Spleen (tissue), 11 donors: ENCODE measurements at regions not wholly inside any gene's neighbourhood (a gene's known extent, or its start where the extent isn't known, plus 50 kb on each side); places are given as distances from the start of the nearest gene placed in this dataset.

Experiments used
- DNase-seq: peaks from one replicate; pipeline ENCODE4 v3.0.0-alpha.2; 2020
- H3K27ac ChIP-seq, 8 donors: fragments of 200-600 bp; sonication (generic) in 7 of 8; 1 replicate in 4 of 8; 2 replicates in 4 of 8; pipeline versions ENCODE4 v1.5.0 to v1.8.0; 2016 to 2021; ENCODE audit warnings: inconsistent platforms in 4 of 8, mild to moderate bottlenecking in 4 of 8, moderate library complexity in 1 of 8
- H3K27me3 ChIP-seq, 7 donors: fragments of 200-600 bp; sonication (generic) in 6 of 7; replicated peaks in 1 of 7; 1 replicate in 4 of 7; 2 replicates in 3 of 7; pipeline versions ENCODE4 v1.5.0 to v1.8.0; 2016 to 2021; ENCODE audit warnings: inconsistent platforms in 3 of 7, mild to moderate bottlenecking in 1 of 7
- H3K36me3 ChIP-seq, 6 donors: fragments of 200-600 bp; sonication (generic) in 5 of 6; 1 replicate in 4 of 6; 2 replicates in 2 of 6; pipeline versions ENCODE4 v1.5.0 to v1.8.0; 2016 to 2021; ENCODE audit warnings: inconsistent platforms in 2 of 6
- H3K4me1 ChIP-seq, 6 donors: fragments of 200-600 bp; sonication (generic) in 5 of 6; 1 replicate in 3 of 6; 2 replicates in 3 of 6; pipeline versions ENCODE4 v1.5.0 to v1.8.0; 2016 to 2021; ENCODE audit warnings: inconsistent platforms in 3 of 6
- H3K4me3 ChIP-seq, 8 donors: fragments of 200-600 bp; sonication (generic) in 7 of 8; 1 replicate in 4 of 8; 2 replicates in 4 of 8; pipeline versions ENCODE4 v1.5.0 to v1.8.0; 2016 to 2021; ENCODE audit warnings: inconsistent platforms in 4 of 8, mild to moderate bottlenecking in 4 of 8, moderate library complexity in 2 of 8
- H3K9me3 ChIP-seq, 8 donors: fragments of 200-600 bp; sonication (generic) in 7 of 8; 1 replicate in 4 of 8; 2 replicates in 4 of 8; pipeline versions ENCODE4 v1.5.0 to v1.8.0; 2016 to 2021; ENCODE audit warnings: inconsistent platforms in 4 of 8
- CTCF ChIP-seq, 11 experiments: fragments of 200-600 bp in 7 of 11; fragments of 450-650 bp in 4 of 11; sonication (generic) in 4 of 11; IDR thresholded peaks in 8 of 11; conservative IDR thresholded peaks in 3 of 11; 1 replicate in 7 of 11; 2 replicates in 4 of 11; pipeline versions ENCODE4 v1.4.0 to v1.8.0; 2016 to 2021; ENCODE audit warnings: antibody characterized with exemption in 11 of 11, inconsistent platforms in 4 of 11, mild to moderate bottlenecking in 1 of 11
- POLR2A ChIP-seq, 3 donors: fragments of 450-650 bp; IDR thresholded peaks; one replicate each; pipeline ENCODE4 v1.5.1; 2017; ENCODE audit warnings: antibody characterized with exemption in 3 of 3, mild to moderate bottlenecking in 1 of 3
- POLR2AphosphoS5 ChIP-seq, 3 donors: sonication (generic); formaldehyde crosslinking; IDR thresholded peaks; one replicate each; pipeline ENCODE4 v1.5.1; 2017; ENCODE audit warnings: antibody characterized with exemption in 3 of 3
- WGBS, 5 donors: extraction: QIAGEN DNeasy Blood & Tissue Kit in 3 of 5; methylation state at CpG; one replicate each; pipeline versions ENCODE4 v1.1.5 to v1.1.7; 2013 to 2018; 5-methylcytosine and 5-hydroxymethylcytosine counted together
- intact Hi-C: fragments of 100-400 bp; cut with DNase I; formaldehyde crosslinking; loops from one replicate; pipeline ENCODE4 v1.15.0; 2023; ENCODE audit warnings: low total_unique reads
- donor health status: healthy with polysubstance abuse.
- donor health status: DM: no; HTN: no; CAD: no; lungs with moderate emphysema.
- donor health status: DM: no; HTN: no; CAD: no.
- donor health status: Bipolar disorder and iron deficiency.
- donor health status: healthy.
- donor health status: DM: no; HTN: no; CAD: no.
- donor health status: DM: yes; HTN: yes; CAD: no.

GRCh38 chr4:160485071-160485687 lies 1382.3 kb downstream of the RAPGEF2 start:
- Histone ChIP-seq H3K4me3 (no peak overlapping the region), H3K27me3 (no peaks in the 10 kb centered on the region), H3K27ac (no peak overlapping the region), H3K9me3 (peaks cover 0 to 42% (median 12%) of the 10 kb centered on the region in 8 donors), H3K4me1 (no peaks in the 10 kb centered on the region), H3K36me3 (no peaks in the 10 kb centered on the region)
- no peak for DNase-seq
- intact Hi-C loops, result no loop called here
- TF ChIP-seq POLR2AphosphoS5 (IDR thresholded peaks at IDR 0.05), result no peak
- TF ChIP-seq CTCF (IDR thresholded peaks at IDR 0.05 in 8 of 11, conservative IDR thresholded peaks at IDR 0.05 in 3 of 11), result no peak
- TF ChIP-seq POLR2A (IDR thresholded peaks at IDR 0.05), result no peak
- 73 to 87% (median 79%) methylated on average over 1 of the region's 1 CpG for whole genome bisulfite sequencing, 5 donors

GRCh38 chr4:160492181-160492580 lies 1389.3 kb downstream of the RAPGEF2 start:
- TF ChIP-seq CTCF (IDR thresholded peaks at IDR 0.05 in 8 of 11, conservative IDR thresholded peaks at IDR 0.05 in 3 of 11) (no peak), POLR2A (IDR thresholded peaks at IDR 0.05) (no peak), POLR2AphosphoS5 (IDR thresholded peaks at IDR 0.05) (no peak)
- no peak overlapping the region for H3K27ac ChIP-seq
- intact Hi-C loops, result no loop called here
- no peak overlapping the region for H3K4me3 ChIP-seq
- peaks cover 0 to 59% (median 21%) of the 10 kb centered on the region in 8 donors for H3K9me3 ChIP-seq
- DNase-seq, result no peak
- H3K36me3 ChIP-seq, result no peaks in the 10 kb centered on the region
- no peaks in the 10 kb centered on the region for H3K27me3 ChIP-seq
- no peaks in the 10 kb centered on the region for H3K4me1 ChIP-seq

GRCh38 chr4:160493206-160493605 lies 1390.3 kb downstream of the RAPGEF2 start:
- intact Hi-C loops, result no loop called here
- Histone ChIP-seq H3K4me1 (no peaks in the 10 kb centered on the region), H3K9me3 (peaks cover 0 to 49% (median 21%) of the 10 kb centered on the region in 8 donors), H3K27me3 (no peaks in the 10 kb centered on the region), H3K4me3 (no peak overlapping the region), H3K27ac (no peak overlapping the region), H3K36me3 (no peaks in the 10 kb centered on the region)
- no peak for DNase-seq
- 78 to 94% (median 80%) methylated on average over 1 of the region's 1 CpG for WGBS, 5 donors
- TF ChIP-seq POLR2AphosphoS5 (IDR thresholded peaks at IDR 0.05) (no peak), POLR2A (IDR thresholded peaks at IDR 0.05) (no peak), CTCF (IDR thresholded peaks at IDR 0.05 in 8 of 11, conservative IDR thresholded peaks at IDR 0.05 in 3 of 11) (no peak)

GRCh38 chr4:160495356-160495755 lies 1392.5 kb downstream of the RAPGEF2 start:
- TF ChIP-seq POLR2A (IDR thresholded peaks at IDR 0.05) (no peak), CTCF (IDR thresholded peaks at IDR 0.05 in 8 of 11, conservative IDR thresholded peaks at IDR 0.05 in 3 of 11) (no peak), POLR2AphosphoS5 (IDR thresholded peaks at IDR 0.05) (no peak)
- WGBS, 5 donors, result 65 to 67% (median 66%) methylated on average over 2 of the region's 2 CpGs

More at GRCh38 chr4:160495356-160495755, 1392.5 kb downstream of the RAPGEF2 start:
- Histone ChIP-seq H3K36me3 (no peaks in the 10 kb centered on the region), H3K27me3 (no peaks in the 10 kb centered on the region), H3K27ac (no peak overlapping the region), H3K4me3 (no peak overlapping the region), H3K4me1 (no peaks in the 10 kb centered on the region), H3K9me3 (peaks cover 0 to 37% (median 18%) of the 10 kb centered on the region in 8 donors)
- intact Hi-C loops, result no loop called here
- DNase-seq, result no peak
